ENCODE measurements at regions not wholly inside any gene's neighbourhood (a gene's known extent, or its start where the extent isn't known, plus 50 kb on each side); places are given as distances from the start of the nearest gene placed in this dataset.
"Not testable (repeated sequence)": the region's sequence is repeated elsewhere in the genome, so short reads cannot be mapped to it uniquely, and the experiment has no call there.

DNA sequence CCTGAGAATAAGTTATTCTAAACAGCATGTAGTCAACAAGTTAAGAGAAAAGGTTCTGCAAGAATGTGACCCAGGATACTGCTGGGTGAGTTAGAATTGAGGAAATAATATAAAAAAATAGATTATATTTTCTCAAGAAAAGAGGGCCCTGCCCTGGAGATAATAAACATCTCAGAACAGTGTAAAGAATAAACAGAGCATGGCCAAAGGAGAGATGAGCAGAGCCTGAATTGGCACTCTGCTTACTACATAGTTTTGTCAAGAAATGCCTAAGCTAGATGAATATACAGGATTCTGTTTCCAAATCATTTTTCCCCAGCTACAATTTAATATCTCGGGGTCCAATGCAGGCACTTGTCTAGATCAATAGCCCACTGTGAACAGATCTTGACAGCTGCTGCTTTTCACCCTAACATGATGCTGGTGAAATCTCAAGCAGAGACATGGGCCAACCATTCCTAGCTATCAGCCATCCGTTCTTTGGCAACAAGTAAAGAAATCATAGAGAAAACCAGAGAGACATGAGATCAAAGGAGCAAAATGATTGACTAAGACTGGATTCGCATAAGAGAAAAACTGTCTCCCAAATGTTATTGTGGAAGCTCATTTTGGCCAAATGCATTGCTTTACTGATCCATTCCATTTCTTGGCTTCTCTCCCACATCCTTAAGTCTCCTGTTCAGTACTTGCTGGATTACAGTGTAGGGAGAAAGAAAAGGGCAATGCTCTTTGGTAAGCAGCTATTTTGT lies 173.2 kb downstream of the PRELID2 start:
- no peak for DNase-seq
- no peak overlapping the region for H3K4me3 ChIP-seq
- no peaks in the 10 kb centered on the region for H3K36me3 ChIP-seq
- H3K9me3 ChIP-seq (replicated peaks), result no peaks in the 10 kb centered on the region
- H3K27me3 ChIP-seq (ENCODE audit: low read depth), result no peaks in the 10 kb centered on the region
- no peaks in the 10 kb centered on the region for H3K4me1 ChIP-seq
- H3K27ac ChIP-seq (replicated peaks), result no peak overlapping the region
- TF ChIP-seq, protein P1, sequence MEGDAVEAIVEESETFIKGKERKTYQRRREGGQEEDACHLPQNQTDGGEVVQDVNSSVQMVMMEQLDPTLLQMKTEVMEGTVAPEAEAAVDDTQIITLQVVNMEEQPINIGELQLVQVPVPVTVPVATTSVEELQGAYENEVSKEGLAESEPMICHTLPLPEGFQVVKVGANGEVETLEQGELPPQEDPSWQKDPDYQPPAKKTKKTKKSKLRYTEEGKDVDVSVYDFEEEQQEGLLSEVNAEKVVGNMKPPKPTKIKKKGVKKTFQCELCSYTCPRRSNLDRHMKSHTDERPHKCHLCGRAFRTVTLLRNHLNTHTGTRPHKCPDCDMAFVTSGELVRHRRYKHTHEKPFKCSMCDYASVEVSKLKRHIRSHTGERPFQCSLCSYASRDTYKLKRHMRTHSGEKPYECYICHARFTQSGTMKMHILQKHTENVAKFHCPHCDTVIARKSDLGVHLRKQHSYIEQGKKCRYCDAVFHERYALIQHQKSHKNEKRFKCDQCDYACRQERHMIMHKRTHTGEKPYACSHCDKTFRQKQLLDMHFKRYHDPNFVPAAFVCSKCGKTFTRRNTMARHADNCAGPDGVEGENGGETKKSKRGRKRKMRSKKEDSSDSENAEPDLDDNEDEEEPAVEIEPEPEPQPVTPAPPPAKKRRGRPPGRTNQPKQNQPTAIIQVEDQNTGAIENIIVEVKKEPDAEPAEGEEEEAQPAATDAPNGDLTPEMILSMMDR (IDR thresholded peaks at IDR 0.05; ENCODE audit: borderline replicate concordance), result no peak
- intact Hi-C loops (cut with micrococcal nuclease), result no loop called here

DNA sequence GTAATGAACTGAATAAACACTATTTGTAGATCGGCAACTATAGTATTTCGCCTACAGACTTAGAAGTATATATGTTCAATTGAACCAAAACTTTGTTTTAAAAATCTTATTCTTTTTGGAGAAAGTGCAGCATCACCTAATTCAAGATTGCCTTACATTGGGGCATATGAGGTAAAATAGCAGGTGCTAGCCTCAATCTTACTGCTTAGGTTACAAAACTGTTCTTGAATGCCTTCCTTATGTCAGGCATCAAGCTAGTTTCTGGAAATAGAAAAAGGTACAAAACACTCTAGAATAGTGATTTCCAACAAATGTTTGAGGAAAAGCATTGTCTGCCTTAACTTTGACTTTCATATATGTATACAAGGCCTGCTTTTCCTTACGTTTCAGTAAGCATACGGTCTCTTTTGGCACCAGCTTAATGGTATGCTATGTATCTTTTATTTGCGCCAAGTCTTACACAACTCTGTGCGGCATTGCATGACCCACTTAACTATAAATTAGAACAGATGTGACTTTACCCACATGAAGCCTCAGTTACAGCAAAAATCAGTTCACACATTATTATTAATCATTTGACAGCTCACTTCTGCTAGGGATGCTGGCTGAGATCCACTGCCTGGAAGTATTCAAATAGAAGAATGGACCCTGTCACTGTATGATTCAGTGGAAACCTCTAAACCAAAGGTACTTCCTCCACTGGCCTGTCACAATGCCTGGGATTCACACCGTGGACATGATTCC lies 174.1 kb downstream of the PRELID2 start:
- H3K4me1 ChIP-seq, result no peaks in the 10 kb centered on the region
- H3K4me3 ChIP-seq, result no peak overlapping the region
- H3K27ac ChIP-seq (replicated peaks), result no peak overlapping the region

GRCh38 chr5:145658435-145658834 lies 176.7 kb downstream of the PRELID2 start:
- DNase-seq, result no peak
- no peak overlapping the region for H3K27ac ChIP-seq (replicated peaks)
- H3K27me3 ChIP-seq (ENCODE audit: low read depth), result no peaks in the 10 kb centered on the region
- TF ChIP-seq, protein P1 (IDR thresholded peaks at IDR 0.05; ENCODE audit: borderline replicate concordance), result no peak
- H3K9me3 ChIP-seq (replicated peaks), result peaks cover 15% of the 10 kb centered on the region
- H3K4me3 ChIP-seq, result no peak overlapping the region
- intact Hi-C loops (cut with micrococcal nuclease), result no loop called here
- H3K4me1 ChIP-seq, result no peaks in the 10 kb centered on the region
- no peaks in the 10 kb centered on the region for H3K36me3 ChIP-seq

More for the DNA sequence above, 174.1 kb downstream of the PRELID2 start:
- no peaks in the 10 kb centered on the region for H3K36me3 ChIP-seq
- H3K27me3 ChIP-seq (ENCODE audit: low read depth), result no peaks in the 10 kb centered on the region
- intact Hi-C loops (cut with micrococcal nuclease), result no loop called here
- no peak for DNase-seq
- H3K9me3 ChIP-seq (replicated peaks), result peaks cover 4% of the 10 kb centered on the region
- TF ChIP-seq, protein P1 (IDR thresholded peaks at IDR 0.05; ENCODE audit: borderline replicate concordance), result no peak

- H3K27ac ChIP-seq (replicated peaks); intact Hi-C loops (cut with micrococcal nuclease); DNase-seq; H3K4me1 ChIP-seq; H3K27me3 ChIP-seq (ENCODE audit: low read depth); H3K4me3 ChIP-seq; H3K36me3 ChIP-seq: not testable (repeated sequence)
- peaks cover 31% of the 10 kb centered on the region for H3K9me3 ChIP-seq (replicated peaks)
Measured at GRCh38 chr5:145652700-145653099, 182.4 kb downstream of the PRELID2 start.

DNA sequence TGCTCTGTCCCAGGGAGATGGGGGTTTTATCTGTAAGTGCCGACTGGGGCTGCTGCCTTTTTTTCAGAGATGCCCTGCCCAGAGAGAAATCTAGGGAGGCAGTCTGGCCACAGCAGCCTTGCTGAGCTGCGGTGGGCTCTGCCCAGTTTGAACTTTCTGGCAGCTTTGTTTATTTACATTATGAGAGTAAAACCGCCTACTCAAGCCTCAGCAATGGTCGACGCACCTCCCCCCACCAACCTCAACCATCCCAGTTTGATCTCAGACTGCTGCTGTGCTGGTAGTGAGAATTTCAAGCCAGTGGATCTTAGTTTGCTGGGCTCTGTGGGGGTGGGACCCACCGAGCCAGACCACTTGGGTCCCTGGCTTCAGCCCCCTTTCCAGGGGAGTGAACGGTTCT lies 188.0 kb downstream of the PRELID2 start:
- DNase-seq; H3K4me1 ChIP-seq; H3K4me3 ChIP-seq; H3K27me3 ChIP-seq (ENCODE audit: low read depth); H3K36me3 ChIP-seq; H3K27ac ChIP-seq (replicated peaks); intact Hi-C loops (cut with micrococcal nuclease): not testable (repeated sequence)
- H3K9me3 ChIP-seq (replicated peaks), result peaks cover 33% of the 10 kb centered on the region

- H3K27me3 ChIP-seq (ENCODE audit: low read depth); H3K4me1 ChIP-seq; H3K4me3 ChIP-seq; H3K36me3 ChIP-seq; DNase-seq; H3K27ac ChIP-seq (replicated peaks); intact Hi-C loops (cut with micrococcal nuclease): not testable (repeated sequence)
- peaks cover 47% of the 10 kb centered on the region for H3K9me3 ChIP-seq (replicated peaks)
Measured at GRCh38 chr5:145643214-145643613, 191.9 kb downstream of the PRELID2 start.

DNA sequence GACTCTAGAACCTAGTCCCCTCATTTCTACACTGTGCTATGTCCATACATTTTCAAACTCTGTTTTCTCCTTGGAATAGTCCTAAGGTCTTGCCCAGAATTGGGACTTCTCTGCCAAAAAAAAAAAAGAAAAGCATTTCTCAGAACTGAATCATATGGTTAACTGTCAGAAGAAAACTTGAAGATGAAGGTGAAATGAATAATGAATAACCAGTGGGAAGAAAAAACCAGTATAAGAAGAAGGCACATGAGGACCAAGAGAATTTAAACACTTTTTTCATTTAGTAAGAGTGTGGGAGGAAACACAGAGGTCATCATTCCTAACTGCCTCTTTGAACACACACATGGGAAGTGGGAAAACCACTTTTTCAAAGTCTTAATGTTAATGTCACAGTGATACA lies 197.7 kb downstream of the PRELID2 start:
- Histone ChIP-seq H3K9me3 (replicated peaks) (peaks cover 20% of the 10 kb centered on the region), H3K27me3 (ENCODE audit: low read depth) (no peaks in the 10 kb centered on the region), H3K36me3 (no peaks in the 10 kb centered on the region), H3K27ac (replicated peaks) (no peak overlapping the region), H3K4me3 (no peak overlapping the region), H3K4me1 (no peaks in the 10 kb centered on the region)
- TF ChIP-seq, protein P1 (IDR thresholded peaks at IDR 0.05; ENCODE audit: borderline replicate concordance), result no peak
- intact Hi-C loops (cut with micrococcal nuclease), result no loop called here
- DNase-seq, result no peak
